Suppressor macrophage (primary cell): ENCODE measurements at regions not wholly inside any gene's neighbourhood (a gene's known extent, or its start where the extent isn't known, plus 50 kb on each side); places are given as distances from the start of the nearest gene placed in this dataset.

Experiments used
- DNase-seq, 4 experiments: peaks; one replicate each; pipeline ENCODE4 v3.0.0-alpha.2; 2020 to 2022

DNA sequence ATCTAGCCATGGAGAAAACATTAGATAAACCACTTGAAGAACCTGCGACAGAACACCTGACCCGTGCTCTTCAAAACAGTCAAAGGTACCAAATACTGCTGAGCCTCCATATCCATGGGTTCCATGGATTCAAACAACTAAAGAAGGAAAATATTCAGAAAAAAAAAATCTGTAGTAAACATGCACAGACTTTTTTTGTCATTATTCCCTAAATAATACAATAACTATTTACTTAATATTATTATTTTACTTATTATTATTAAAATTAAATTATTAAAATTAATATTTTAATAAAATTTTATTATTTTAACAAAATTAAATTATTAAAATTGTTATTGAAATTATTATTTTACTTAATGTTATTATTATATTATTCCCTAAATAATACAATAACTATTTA lies 101.0 kb upstream of the PDE1C start:
- no peak for DNase-seq

DNA sequence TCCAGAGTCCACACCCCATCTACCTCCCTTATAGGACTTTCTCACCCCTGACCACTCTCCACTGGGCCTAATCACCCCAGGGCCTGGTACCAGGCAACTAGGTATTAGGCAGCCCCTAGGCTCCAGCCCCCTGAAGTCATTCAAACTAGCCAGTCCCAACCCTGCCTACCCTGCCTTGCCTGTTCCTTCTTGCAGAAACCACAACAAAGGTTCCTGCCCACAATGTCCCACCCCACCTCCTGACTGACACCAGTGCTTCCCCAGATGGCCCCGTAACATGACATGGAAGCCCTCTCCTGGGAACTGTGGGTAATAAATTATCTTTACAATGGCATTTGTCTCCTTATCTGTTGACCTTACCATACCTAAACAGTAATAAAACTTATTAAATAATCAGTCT lies 100.6 kb upstream of the PDE1C start:
- no peak for DNase-seq

DNA sequence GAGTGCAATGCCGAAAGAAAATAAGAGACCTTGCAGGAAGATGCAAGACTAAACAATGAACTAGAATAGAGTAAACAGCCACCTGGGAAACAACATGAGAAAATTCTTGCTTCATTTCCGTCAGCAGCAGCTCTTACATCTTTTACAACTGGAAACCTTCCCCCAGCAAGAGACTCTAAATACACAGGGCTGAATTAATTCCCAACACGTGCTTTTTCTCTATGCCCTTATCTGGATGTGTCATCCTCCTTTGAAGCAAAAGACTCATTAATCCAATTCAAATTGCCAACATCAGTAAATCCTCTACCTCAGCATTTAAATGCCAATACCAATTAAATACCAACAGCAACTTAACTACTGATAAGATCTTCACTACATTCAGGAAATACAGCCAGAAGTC lies 99.0 kb upstream of the PDE1C start:
- DNase-seq = no peak

DNA sequence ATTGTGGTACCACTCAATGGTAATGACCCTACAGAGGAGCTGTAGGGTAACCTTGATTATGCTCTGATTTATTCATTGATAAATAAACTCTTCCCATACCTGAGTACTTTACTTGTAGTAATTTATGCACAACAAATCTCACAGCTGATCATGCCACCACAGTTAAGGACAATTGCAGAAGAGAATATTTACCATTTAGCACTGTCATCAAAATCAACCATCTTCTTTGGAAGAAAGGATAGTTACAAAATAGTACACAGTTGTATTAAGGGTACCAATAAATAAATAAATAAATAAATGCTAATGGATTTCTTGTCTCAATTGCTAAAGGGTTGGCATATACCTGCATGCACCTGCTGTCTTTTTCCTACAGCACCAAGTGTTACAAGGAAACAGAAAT lies 97.6 kb upstream of the PDE1C start:
- DNase-seq = no peak

DNA sequence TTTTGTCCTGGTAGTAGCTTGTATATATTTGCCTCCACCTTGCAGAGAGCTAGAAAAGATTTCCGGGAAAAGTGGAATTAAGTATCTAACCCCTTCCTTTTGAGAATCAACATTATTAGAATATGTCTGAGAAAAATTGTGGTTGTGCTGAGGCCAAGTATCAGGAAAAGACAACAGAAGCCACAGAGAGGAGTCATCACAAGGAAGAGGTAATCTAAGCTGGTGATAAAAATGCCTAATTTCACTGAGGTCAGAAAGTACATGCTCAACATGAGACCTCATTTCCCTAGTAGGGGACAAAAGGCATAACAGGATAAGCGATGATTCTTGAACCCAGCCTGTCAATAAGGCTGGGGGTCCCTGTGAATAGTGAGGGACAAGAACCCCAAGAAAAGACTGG lies 97.0 kb upstream of the PDE1C start:
- DNase-seq = no peak

DNA sequence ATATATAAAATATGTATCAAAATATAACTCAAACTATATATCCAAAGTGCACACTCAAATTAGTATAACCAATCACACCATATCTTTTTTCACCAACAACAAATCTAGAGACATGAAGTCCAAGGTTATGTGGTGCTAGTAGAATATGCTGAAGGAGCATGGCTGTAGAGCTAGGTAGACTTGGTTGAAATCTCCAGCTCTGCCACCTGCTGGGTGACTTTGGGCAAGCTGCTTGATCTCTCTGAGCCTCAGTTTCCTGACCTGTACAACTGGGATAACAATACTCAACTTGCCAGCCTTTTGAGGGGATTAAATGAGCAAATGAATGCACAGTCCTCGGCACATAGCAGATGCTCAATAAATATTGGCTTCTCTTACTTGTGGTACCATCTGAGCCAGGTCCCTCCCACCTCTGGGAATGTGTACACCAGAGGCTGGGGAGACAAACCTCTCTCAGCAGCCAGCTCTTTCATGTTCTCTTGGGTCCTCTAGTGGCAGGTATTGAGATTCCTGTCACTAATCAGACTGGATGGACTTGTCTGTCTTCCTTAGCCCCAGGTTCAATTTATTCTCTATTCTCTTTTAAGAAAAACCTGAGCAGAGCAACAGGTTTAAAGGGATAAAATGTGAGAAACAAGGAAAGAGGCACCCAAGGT lies 94.3 kb upstream of the PDE1C start:
- no peak for DNase-seq

DNA sequence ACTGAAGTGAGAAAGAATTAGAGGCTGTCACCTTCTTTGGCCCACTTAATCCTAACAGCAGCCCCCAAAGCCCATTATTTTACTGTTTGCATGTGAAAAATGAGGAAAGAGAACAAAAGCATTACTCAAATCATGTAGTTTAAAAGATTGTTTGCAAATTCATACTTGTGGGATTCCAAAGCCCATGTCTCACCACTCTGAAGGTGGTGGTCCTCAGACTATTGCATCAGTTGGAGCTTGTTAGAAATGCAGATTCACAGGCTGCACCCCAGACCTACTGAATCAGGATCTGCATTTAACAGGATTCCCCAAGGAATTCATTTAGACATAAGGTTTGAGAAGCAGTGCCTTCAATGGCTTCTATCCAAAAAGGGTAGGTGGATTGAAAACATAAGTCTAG lies 93.7 kb upstream of the PDE1C start:
- DNase-seq = no peak

DNA sequence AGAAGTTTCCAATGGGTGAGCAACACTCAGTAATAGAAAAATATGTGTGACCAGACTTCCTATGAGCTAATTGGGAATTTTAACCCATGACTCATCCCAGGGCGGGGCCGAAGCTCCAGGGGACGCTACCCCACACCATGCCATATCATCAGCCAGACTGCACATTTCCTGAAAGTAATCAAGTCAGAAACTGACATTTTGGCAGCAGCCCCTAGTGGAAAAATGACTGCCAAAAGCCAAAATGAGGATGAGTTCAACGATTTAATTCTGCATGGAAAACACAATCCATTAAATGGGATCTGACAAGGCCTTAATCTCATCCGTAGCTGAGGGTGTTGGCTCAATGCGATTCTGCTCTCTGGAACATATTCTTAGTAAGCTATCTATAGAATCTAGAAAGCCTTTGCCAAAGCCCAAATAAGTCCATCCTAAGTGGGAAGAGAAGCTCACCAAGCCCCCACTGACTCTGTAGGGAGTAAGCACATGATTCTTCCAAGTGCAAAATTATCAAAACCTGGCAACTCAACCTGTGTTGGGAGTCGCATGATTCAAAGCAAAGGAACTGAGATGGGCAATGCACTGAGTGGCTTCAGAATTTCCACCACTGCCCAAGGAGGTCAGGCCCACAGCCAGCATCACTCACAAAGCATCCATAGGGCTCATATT lies 93.1 kb upstream of the PDE1C start:
- DNase-seq = no peak

DNA sequence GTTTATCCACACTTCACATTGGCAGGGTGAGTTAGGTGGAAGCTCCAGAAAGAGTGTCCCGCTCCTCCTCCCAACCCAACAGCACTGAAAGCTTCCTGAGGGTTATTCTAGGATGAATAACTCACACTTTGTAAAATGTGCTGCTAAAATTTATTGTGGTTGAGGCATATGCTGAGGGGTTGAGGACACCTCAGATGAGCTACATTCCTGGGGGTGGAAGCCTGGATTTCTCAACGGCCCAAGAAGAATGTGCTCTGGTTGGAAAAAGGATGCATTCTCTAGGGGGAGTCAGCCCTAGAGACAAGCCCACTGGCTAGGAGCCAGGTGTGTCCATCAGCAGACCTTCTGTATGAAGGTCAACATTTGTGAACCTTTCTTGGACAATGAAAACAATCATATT lies 91.5 kb upstream of the PDE1C start:
- no peak for DNase-seq

DNA sequence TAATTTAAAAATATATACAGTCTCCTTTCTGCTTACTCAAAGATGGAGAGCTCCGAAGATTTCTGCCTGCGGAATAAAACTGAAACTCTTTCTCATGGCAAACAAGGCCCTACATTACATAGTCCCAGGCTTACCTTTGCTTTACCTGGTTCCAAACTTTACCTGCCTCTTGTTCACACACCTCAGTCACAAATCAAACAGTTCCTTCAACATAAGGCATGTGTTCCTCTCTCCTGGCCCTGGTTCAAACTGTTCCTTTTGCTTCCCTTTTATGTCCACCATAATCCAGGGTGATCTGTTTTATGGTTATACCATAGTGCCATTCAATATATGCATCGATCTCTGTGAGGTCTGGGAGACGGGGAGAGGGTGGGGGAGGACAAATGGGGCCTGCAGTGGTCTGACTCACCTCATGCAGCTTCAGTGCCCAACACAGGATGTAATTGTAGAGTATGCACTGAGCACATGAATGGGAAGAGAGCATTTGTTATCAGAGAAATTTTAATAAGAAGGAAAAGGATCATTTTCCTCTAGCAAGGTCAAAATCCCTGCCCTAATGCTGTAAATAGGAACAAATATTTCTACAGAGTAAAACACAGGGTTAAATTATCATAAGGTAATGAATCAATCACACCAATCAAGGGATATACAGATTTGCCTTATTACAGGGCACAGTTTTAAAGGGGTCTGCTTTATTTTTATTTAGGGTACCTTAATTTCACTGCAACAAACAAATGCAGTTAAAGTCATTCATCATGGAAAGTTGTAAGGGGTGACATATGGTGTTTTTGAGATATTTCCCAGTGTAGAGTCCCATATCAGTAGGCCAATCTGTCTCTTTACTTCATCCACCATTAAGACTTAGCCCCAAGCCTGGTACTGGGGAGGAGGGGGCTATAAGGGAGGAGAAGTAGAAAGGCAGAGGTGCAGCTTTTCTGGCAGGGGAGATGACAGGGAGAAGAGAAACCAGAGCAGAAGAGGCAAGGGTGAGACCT lies 88.8 kb upstream of the PDE1C start:
- DNase-seq = no peak

DNA sequence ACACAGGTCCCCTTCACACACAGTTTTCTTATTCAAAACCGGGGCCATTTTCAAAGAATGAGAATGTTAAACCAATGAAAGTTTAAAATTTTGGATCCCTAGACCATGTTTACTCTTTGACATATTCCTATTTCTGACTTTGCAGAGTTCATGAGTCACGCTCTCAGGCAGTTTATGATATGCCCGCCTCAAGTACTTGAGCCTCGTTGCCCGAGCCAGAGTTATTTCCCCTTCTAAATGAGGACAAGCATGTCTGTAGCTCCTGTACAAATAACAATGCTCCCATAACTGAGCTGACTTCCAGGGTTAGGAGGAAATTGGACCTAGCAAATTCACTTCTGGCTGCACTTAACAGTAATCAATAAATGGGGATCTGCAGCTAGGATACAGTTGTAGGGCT lies 87.9 kb upstream of the PDE1C start:
- no peak for DNase-seq

DNA sequence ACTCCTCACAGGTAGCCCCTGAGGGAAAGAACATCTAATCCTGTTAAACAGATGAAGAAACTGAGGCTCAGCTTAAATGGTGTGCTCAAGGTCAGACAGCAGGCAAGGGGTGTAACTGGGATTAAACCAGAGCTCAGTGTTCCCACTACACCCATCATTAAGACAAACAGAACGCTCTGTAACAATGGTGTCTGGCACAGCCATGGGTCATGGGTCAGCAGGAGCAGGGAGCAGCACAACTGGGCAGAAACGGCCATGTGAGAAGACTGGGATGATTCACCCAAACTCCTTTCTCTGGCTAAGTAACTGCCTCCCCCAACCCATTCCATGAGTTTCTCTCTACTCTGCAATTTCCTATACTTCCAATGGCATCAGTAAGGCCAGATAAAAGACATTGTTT lies 85.5 kb upstream of the PDE1C start:
- DNase-seq = no peak

DNA sequence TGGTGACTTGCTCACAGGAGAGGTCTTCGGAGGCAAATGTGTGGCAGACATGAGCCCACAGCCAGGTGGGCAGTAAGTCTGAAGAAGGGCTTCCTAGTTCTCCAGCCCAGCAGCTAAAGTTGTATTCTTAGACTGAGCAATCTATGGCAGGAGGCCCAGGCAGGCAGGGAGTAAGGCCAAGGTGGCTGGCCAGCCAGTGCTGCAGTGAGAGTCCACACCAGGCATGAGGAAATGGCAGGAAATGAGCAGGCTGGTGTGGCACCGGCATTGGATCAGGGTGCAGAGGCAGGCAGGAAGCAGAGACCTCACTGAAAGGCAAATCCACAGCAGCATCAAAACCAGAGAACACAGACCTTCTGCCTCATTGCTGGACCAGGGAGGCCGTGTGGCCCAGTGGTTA lies 84.6 kb upstream of the PDE1C start:
- DNase-seq = no peak

DNA sequence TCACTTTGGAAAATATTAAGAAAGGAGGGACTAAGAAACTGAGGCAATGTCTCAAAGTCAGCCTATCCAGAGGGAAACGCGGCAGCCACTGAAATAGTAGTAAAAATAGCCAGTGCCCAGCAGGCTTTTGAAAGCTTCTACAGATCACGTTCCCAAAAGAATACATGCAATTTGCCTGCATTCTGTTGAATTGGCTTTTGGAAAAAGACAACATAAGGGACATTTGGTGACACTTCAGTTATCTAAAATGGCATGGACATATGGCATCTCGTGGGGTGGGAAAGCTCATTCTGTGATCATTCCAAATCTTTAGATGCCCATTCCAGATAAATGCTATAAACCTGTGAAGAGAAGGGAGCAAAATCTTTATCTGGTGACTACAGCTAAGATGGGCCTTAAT lies 82.8 kb upstream of the PDE1C start:
- no peak for DNase-seq

DNA sequence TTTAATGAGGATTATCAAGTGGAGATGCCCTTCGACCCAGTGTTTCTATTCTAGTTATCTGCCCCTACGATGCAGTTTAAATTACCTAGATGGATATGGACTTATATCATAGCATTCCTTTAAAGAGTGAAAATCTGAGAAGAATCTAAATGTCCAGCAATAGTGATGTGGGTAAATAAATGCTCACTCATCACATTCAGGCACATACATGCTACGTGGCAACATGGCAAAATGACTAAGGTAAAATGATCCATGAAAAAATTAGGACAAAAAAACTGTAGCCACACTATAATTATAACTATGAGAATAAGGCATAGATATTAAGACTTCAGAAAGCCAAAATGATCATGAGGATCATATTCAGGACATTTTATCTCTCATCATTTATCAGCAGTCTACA lies 82.4 kb upstream of the PDE1C start:
- DNase-seq = no peak

DNA sequence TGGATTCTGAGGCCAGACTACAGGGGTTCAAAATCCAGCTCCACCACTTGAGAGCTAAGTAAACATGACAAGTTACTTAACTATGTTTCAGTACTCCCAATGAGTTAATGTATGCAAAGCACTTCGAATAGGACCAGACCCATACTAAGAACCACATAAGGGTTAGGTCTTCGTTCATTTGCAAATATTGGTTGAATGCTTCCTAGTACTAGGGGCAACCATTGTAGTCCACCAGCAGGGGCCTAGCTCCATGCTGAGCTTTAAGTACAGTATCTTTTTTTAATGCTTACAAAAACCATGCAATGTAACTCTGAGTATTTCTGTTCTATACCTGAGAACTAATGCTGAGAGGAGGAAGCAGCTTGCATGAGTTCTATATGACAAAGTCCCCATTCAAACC lies 80.4 kb upstream of the PDE1C start:
- no peak for DNase-seq

DNA sequence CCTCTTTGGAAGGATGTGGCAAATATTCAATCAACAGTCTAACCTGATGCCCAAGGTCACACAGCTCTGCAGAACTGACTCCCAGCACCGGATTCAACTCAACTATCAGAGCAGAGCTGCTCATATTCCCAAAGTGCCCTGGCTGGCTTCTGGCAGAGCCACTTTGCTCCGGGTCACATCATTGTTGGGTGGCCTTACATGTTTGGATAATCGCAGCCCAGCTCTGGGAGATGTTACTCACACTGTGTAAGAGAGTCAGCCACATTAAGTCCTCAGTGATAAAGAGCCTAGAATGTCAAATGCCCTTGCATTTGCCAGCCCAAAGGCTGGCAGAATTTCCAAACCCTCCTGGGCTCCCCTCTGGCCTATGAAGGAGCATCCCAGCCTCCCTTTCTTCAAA lies 79.8 kb upstream of the PDE1C start:
- DNase-seq = no peak

DNA sequence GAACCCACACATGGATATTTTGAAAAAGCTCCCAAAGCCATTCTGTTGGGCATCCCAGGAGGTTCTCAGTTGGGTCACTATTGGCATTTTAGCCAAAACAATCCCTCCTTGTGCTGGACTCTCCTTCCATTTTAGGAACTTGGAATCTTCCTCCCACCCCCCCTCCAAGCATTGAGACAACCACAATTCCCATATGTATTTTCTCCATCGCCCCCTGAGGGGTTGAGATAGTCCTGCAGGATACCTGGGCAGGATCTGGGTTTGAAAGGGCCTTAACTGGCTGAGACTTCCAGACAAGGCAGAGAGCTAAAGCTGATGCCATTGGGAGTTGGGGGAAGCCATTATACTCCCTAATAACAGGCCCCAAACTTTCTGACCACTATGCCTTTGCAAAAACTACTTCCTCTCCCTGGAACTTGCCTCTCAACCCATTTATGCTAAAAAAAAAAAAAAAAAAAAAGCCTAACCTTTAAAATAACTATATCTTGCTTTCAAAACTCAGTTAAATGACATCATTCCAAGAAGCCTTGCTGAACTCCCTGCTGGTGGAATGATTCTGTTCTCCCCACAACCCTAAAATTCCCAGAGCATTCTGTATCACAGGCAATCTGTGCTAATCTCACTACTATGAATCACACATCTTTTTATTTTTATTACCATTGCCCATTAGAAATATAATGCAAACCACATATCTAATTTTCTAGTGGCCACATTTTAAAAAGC lies 77.5 kb upstream of the PDE1C start:
- no peak for DNase-seq

DNA sequence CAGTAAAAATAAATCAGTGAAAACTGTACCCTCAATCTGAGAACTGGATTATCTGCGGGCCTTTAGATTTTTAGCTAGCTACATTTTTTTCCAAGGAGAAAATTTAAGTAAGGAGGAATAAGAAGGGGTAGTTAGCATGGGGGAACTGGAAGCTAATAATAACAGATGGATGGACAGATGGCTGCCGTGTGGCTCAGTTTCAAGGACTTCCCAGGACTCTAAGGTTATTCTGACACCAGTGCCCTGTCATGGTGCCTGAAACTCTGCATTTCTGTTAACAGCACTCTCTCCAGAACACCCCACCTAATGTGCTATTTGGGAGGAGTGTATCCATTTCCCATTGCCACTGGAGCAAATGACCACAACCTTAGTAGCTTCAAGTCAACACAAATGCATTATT lies 75.7 kb upstream of the PDE1C start:
- DNase-seq = no peak

DNA sequence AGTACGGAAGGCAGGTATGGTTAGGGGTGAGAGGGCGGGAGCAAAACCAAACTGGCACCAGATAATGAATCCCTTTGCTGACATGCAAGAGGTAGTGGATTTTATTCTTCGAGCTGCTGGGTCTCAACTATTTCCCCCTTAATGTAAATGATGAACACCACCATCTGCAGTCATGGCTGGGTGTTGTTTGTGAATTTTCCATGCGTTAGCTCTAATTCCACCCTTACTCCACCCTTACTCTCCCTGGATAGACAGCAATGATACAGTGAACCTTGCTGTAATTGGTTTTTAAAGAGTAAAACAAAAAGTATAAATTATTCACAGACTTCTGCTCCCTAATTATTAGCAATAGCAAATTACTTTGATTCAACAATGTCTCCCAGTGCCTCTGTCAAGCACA lies 74.5 kb upstream of the PDE1C start:
- DNase-seq = no peak

DNA sequence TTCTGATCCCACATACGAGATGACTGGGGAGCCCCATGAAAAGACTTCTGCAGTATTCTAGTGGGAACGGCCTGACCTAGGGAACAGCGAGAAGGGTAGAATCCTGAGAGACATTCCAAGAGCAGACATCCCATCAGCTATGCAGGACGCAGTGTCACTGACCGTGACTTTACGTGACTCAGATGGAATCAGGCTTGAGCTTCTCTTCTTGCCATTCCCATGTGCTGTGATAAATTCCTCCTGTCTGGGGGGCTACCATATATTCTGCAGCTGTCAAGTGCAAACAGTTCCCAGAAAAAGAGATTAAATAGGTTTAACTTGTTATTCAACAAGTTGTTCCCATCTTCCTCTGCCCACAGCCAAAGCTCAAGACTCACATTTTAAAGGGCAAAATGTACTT lies 73.1 kb upstream of the PDE1C start:
- no peak for DNase-seq

DNA sequence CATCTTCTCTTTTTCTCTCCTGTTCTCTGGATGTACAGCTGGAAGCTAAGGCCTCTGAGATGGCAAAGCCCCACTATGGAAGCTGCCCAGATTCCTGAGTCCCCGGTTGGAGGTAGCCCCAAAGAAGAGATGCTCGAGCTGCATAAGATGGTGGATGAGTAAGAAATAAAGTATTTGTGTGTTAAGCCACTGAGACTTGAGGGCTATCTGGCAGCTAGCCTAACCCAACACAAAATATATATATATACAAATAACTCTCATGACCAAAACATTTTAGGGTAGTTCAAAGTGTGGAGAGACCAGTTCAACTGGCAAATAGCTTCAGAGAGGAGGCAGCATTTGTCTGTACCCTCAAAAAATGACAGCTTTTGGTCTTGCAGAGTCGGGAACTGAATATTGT lies 72.4 kb upstream of the PDE1C start:
- no peak for DNase-seq
